RWPE2 (cell line): ENCODE measurements at regions not wholly inside any gene's neighbourhood (a gene's known extent, or its start where the extent isn't known, plus 50 kb on each side); places are given as distances from the start of the nearest gene placed in this dataset.

ENCODE experiments used
- ATAC-seq: fragments of 200-7000 bp; cut with Tn5 transposase; 3 replicates; pipeline ENCODE4 v1.9.1; 2021; ENCODE audit warnings: low read depth
- DNase-seq: peaks from one replicate; pipeline ENCODE4 v3.0.0-alpha.2; 2020; ENCODE audit warnings: low spot score
- H3K27ac ChIP-seq: fragments of 450-650 bp; 2 replicates; pipeline ENCODE4 v1.5.1; 2017; ENCODE audit warnings: mild to moderate bottlenecking; ENCODE audit not compliant: poor library complexity, severe bottlenecking
- H3K27me3 ChIP-seq: fragments of 250-450 bp; sonication (Bioruptor Pico); 2 replicates; pipeline ENCODE4 v1.5.1; 2021; ENCODE audit warnings: mild to moderate bottlenecking, moderate library complexity; ENCODE audit not compliant: insufficient read depth, poor library complexity, severe bottlenecking
- H3K36me3 ChIP-seq: fragments of 250-450 bp; sonication (Bioruptor Pico); 2 replicates; pipeline ENCODE4 v1.5.1; 2020; ENCODE audit warnings: low read depth, mild to moderate bottlenecking, moderate library complexity
- H3K4me1 ChIP-seq: fragments of 250-450 bp; sonication (Bioruptor Pico); 2 replicates; pipeline ENCODE4 v1.5.1; 2021; ENCODE audit warnings: mild to moderate bottlenecking, moderate library complexity; ENCODE audit not compliant: insufficient read depth, poor library complexity, severe bottlenecking
- H3K4me3 ChIP-seq: fragments of 250-450 bp; sonication (Bioruptor Pico); 2 replicates; pipeline ENCODE4 v1.5.1; 2021; ENCODE audit warnings: mild to moderate bottlenecking, moderate library complexity; ENCODE audit not compliant: severe bottlenecking
- H3K9me3 ChIP-seq: fragments of 250-450 bp; sonication (Bioruptor Pico); 2 replicates; pipeline ENCODE4 v1.5.1; 2021; ENCODE audit warnings: mild to moderate bottlenecking, moderate library complexity; ENCODE audit not compliant: severe bottlenecking
- TF ChIP-seq, protein P1 (sequence below): fragments of 450-650 bp; IDR thresholded peaks from one replicate; pipeline ENCODE4 v1.5.1; 2017; ENCODE audit warnings: mild to moderate bottlenecking, moderate library complexity; ENCODE audit not compliant: poor library complexity, severe bottlenecking

DNA sequence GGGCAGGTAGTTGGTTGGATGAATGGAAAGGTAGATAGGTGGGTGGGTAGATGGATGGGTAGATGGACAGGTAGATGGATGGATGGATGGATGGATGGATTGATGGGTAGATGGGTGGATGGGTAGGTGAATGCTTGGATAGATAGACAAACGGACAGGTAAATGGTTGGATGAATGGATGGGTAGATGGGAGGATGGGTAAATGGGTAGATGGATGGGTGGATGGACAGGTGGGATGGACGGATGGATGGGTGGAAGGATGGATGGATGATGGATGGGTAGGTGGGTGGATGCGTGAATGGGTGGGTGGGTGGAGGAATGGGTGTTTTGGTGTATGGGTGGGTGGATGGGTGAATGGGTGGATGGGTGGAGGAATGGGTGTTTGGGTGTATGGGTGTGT is 50.1 kb upstream of the ASAP2 start:
- no peaks in the 10 kb centered on the region for H3K36me3 ChIP-seq
- DNase-seq (no peak), ATAC-seq (no peak)
- no peaks in the 10 kb centered on the region for H3K27me3 ChIP-seq
- TF ChIP-seq, protein P1, sequence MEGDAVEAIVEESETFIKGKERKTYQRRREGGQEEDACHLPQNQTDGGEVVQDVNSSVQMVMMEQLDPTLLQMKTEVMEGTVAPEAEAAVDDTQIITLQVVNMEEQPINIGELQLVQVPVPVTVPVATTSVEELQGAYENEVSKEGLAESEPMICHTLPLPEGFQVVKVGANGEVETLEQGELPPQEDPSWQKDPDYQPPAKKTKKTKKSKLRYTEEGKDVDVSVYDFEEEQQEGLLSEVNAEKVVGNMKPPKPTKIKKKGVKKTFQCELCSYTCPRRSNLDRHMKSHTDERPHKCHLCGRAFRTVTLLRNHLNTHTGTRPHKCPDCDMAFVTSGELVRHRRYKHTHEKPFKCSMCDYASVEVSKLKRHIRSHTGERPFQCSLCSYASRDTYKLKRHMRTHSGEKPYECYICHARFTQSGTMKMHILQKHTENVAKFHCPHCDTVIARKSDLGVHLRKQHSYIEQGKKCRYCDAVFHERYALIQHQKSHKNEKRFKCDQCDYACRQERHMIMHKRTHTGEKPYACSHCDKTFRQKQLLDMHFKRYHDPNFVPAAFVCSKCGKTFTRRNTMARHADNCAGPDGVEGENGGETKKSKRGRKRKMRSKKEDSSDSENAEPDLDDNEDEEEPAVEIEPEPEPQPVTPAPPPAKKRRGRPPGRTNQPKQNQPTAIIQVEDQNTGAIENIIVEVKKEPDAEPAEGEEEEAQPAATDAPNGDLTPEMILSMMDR = no peak
- no peaks in the 10 kb centered on the region for H3K4me1 ChIP-seq
- H3K27ac ChIP-seq = no peak overlapping the region
- no peaks in the 10 kb centered on the region for H3K9me3 ChIP-seq
- H3K4me3 ChIP-seq = no peak overlapping the region

DNA sequence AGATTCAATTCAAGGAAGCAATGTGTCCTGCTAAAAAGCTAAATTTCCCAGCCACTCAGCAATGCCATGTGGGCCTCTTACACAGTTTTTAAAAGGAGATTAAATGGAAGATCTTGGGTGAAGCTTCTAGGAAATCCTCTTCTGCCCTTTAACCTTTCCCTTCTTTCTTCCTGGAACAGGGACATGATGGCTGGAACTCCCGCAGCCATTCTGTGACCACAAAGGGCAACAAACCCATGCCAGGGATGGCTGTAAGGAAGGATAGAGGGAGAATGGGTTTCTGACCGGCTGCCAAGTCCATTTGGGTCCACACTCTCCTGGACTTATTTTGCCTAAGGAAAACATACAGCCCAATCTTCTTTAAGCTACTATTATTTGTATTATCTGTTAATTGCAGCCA is 52.6 kb upstream of the ASAP2 start:
- H3K4me1 ChIP-seq = no peaks in the 10 kb centered on the region
- TF ChIP-seq, protein P1 = no peak
- no peak overlapping the region for H3K27ac ChIP-seq
- no peak for DNase-seq
- H3K27me3 ChIP-seq = no peaks in the 10 kb centered on the region
- no peaks in the 10 kb centered on the region for H3K9me3 ChIP-seq
- no peak for ATAC-seq
- no peak overlapping the region for H3K4me3 ChIP-seq
- no peaks in the 10 kb centered on the region for H3K36me3 ChIP-seq

DNA sequence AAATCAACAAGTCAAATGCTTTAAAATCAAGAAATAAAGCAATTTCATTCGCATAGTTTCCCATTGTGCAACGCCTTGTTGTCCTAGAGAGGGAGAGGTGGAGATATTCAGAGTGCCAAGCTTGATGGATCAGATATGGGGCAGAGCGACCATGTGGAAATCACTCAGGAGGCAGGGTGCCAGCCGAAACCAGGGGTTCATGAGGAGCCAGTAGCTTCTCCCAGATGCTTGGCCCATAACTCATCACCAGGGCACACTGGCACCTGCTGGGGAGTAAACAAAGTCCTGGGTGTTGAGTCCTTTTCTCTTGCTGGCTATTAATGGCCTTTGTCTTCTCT is 53.0 kb upstream of the ASAP2 start:
- TF ChIP-seq, protein P1 = no peak
- DNase-seq (no peak), ATAC-seq (no peak; the same call in 2 of the 3 replicates)
- Histone ChIP-seq H3K36me3 (no peaks in the 10 kb centered on the region), H3K9me3 (no peaks in the 10 kb centered on the region), H3K4me3 (no peak overlapping the region), H3K27me3 (no peaks in the 10 kb centered on the region), H3K4me1 (no peaks in the 10 kb centered on the region), H3K27ac (no peak overlapping the region)

DNA sequence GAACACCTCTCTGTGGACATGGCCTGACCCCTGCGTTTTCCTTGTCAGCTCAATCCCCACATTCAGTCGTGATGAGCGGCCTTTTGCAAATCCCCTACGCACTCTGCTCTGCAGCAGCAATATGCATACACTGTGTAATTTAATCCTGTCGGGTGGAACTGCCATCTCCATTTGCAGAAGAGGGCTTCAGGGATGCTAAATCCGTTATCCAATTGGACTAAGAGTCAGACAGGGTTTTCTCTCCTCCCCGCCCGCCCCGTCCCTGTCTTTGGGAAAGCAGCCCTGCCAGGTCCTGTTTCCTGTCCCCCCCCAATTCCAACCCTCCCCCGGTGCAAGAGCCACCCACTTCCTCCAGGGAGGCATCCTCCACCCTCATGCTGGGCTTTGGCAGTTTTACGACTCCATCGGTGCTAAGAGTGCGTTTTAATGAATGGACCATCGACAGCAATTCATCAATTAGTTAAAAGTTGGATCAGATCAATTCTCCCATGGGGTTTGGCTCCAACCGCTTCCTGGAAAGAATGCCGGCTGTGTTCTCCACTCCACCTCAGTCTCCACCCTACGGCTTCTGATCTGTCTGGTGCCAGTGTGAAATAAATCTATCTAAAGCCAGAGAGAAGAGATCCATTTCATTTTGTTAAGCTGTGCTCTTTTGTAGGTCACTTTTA is 53.5 kb upstream of the ASAP2 start:
- Histone ChIP-seq H3K4me3 (no peak overlapping the region), H3K27me3 (no peaks in the 10 kb centered on the region), H3K9me3 (no peaks in the 10 kb centered on the region), H3K4me1 (no peaks in the 10 kb centered on the region), H3K36me3 (no peaks in the 10 kb centered on the region), H3K27ac (no peak overlapping the region)
- ATAC-seq (no peak), DNase-seq (no peak)
- TF ChIP-seq, protein P1 = no peak

GRCh38 chr2:9150906-9151305 is 55.7 kb upstream of the ASAP2 start:
- Histone ChIP-seq H3K27me3 (no peaks in the 10 kb centered on the region), H3K4me3 (no peak overlapping the region), H3K4me1 (no peaks in the 10 kb centered on the region), H3K36me3 (no peaks in the 10 kb centered on the region), H3K27ac (no peak overlapping the region), H3K9me3 (no peaks in the 10 kb centered on the region)
- ATAC-seq = no peak
- TF ChIP-seq, protein P1 = no peak
- no peak for DNase-seq
